Stimulated activated CD4-positive, alpha-beta T cell treated with anti-CD3 and anti-CD28 coated beads, Interleukin-4, amount 100 ng/mL, for 48 hours (primary cell): ENCODE measurements at regions not wholly inside any gene's neighbourhood (a gene's known extent, or its start where the extent isn't known, plus 50 kb on each side); places are given as distances from the start of the nearest gene placed in this dataset.

Experiments used
- DNase-seq, 2 donors: peaks; one replicate each; pipeline ENCODE4 v3.0.0-alpha.2; 2020; ENCODE audit warnings: low read depth in 2 of 2

DNA sequence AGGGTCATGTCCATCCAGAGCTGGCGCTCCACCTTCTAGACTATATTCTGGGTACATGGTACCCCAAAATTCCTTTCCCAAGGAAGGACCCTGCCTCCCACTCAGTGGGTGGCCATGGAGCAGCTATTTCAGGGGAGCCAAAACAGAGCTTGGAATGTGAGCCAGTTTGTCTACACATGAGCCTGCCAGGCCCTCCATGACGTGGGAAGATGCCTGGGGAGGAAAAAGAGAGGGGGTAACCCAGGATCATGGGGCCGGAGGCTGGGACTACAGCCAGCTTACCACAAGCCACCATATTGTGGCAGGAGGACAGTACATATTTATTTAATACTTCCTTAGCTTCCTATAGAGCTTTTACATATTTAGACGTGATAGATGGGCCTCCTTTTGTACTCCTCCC is 414.7 kb upstream of the TNP1 start:
- DNase-seq, result no peak

DNA sequence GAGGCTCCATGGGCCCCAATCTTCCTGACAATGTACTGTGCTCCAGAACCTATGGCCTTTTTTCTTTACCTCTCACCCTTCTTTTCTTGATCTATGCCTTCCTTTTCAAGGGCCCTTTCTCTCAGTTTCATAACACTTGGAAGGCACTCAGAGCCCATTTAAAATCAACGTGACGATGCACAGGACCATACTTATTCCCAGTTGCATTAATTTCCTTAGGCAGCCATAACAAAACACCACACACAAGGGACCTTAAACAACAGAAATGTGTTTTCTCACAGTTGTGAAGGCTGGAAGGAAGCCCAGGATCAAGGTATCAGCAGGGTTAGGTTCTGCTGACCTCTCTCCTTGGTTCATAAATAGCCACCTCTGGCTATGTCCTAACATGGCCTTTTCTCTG is 414.0 kb upstream of the TNP1 start:
- DNase-seq, result no peak

DNA sequence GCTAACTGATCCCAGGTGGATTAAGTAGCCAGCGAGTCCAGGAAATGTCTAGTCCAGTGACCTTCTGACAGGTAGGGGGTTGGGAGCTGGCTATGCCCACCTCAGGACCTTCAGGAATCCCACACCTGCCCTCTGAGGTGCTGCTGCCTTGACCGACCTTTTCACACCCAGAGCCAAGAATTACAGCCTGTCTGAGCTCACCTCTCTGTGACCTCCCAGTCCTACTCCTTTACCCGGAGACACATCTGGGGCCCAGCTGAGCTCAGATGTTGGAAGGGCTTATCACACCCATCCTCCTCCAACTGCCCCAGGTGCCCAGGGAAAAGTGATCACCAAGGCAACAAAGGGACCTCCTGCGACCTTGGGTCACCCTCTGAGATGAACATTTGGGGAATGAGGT is 413.3 kb upstream of the TNP1 start:
- DNase-seq, result no peak

DNA sequence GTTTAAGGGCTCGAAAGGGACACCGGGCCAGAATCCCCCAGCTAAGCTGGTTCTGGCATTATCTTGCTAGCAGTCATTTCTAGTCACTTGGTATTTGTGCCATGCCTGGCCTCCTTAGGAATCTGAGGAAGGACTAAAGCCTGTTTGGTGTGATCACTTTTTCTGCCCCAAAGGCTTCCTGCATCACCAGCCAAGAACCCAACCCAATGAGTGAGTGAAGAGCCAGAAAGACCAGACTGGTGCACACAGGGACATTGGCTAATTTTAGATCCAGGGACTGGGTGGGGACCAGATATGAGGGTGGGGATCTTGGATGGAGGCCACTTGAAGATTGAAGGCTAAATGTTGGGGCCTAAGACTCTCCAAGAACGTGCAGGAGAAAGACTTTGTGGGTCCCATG is 411.9 kb upstream of the TNP1 start:
- no peak for DNase-seq

DNA sequence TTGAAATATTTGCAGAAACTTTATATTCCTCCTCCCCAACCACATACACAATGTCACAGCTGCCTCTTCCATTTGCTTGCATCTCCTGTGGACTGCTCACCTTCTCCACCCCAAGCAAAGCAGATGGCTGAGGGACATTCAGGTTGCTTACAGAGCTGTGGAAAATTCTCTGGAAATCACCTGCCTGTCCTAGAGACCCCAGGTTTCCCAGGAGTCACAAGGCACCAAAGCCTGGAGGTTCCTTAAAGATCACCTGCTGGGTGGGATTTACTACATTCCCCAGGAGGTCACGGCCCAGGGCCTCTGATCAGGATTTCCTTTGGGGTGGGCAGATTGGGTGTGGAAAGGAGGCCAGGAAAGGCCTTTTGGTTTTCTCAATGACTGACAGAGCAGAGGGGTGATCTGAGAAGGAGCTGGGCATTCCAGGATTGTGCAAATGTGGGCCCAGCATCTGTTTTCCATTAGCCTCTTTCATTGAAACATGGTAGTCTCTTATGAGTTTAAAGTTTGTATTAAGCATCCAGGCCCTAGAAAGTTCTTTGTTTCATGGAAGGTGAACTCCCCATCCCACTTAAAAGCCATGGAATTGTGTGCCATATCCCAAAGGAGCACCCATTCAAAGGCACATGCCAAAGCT is 410.7 kb upstream of the TNP1 start:
- DNase-seq, result no peak

DNA sequence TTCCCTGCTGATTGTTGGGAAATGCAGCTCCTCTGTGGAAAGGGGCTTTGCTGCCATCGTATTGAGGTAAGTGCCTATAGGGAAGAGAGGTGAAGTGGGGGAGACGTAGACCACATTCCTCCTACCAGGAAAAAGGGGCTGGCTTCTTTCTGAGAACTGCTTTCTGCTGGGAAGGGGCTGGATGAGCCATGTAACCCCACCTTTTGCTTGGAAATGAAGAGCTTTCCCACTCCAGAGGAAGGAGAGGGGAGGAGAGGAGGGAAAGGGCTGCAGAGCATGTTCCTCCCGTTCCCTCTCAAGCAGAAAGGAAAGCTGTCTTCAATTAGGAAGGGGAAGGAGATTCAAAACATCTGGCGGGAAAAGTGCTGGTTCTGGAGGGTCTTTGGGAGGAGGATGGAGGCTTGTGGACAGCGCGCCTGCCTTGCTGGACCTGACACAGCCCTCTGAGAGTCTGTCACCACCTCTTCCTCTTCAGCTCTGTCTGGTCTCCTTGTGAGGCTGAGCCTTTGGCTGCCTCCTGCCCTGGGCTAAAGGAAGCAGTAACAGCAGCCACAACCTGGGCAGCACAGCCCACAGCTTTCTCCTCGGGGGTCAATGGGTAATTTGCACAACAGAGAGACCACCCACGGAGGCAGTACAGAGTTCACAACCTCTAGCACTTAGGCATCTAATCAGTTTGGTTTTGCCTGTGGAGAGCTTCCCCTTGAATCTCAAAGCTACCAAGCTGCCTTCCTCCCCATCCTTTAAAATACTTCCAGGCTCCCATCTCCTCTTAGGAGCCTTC is 410.0 kb upstream of the TNP1 start:
- DNase-seq, result no peak

DNA sequence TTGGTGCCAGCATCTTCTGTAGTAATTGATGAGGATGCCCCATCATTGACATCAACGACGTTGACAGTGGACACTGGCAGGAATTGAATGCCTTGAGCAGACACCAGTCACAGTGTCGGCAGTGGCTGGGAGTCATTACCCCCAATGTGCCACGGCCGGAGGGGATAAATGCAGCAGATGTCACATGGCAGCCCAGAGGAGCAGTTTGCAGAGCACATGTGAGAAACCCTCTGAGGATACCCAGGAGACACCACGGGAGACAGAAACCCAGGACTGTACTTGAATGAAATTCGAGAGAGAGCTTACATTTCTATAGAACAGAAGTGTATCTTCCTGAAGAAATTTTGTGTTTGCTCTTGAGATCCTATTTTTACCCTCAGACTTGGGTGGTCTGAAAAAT is 409.1 kb upstream of the TNP1 start:
- no peak for DNase-seq

DNA sequence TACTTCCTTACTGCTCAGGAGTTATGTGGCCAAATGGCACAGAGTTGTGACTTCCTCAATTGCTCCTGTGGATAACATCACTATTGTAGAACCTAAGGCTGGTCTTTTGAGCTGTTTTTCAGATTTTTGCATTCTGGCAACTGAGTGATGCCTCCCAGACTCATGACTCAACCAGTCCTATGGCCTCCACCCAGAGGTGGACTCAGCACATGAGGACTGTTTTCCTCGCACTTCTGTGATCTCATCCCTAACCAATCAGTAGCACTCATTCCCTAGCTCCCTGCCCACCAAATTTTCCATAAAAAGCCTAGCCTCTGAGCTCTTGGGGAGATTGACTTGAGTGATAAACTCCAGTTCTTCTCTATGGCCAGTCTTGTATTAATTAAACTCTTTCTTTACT is 407.9 kb upstream of the TNP1 start:
- no peak for DNase-seq

DNA sequence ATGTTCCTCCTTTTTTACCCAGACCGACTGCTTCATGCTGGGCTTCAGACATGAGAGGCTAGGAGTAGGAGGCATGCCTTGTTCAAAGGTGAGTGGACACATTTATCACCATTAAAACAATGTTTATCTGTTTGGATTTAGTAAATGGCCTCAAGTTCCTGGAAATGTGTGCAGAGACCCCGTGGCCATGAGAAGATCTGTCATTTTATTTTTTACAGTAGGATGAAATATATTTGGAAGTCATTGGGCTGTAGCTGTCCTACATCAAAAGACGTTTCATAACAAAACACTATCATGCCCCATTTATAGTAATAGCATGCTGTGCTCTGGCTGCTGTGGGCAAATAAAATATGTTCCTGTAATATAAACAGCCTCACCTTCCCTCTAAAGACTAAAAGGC is 403.9 kb upstream of the TNP1 start:
- no peak for DNase-seq

DNA sequence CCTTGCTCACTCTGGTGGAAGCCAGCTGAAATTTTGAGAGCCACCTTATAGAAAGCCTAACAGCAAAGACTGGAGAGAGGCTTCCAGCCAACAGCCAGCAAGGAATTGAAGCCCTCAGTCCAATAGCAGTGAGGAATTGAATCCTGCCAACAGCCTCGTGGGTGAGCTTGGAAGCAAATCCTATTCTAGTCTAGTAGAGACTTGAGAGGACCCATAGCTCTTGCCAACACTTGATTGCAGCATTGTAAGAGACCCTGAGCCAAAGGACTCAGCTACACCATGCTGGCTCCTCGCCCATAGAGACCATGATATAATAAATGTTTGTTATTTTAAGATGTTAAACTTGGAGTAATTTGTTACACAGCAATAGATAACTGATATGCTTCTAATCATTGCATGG is 403.0 kb upstream of the TNP1 start:
- DNase-seq, result no peak

DNA sequence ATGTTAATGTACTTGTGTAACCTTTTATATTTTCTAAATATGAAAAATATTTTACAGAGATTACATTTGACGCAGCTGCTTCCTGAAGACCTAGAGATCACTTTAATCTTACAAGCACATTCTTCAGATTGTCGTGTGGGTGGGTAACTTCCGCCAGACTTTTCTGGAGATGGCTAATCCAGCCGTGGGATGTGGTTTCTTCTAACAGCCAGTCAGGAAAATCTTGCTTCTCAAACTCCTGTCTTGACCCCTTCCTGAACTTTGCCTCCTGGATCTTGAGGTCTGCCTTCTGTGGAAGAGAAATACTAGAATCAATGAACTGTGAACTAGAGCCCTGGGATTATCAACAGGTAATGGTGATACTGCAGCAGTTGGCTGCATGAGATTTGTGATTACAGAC is 401.6 kb upstream of the TNP1 start:
- DNase-seq, result no peak

DNA sequence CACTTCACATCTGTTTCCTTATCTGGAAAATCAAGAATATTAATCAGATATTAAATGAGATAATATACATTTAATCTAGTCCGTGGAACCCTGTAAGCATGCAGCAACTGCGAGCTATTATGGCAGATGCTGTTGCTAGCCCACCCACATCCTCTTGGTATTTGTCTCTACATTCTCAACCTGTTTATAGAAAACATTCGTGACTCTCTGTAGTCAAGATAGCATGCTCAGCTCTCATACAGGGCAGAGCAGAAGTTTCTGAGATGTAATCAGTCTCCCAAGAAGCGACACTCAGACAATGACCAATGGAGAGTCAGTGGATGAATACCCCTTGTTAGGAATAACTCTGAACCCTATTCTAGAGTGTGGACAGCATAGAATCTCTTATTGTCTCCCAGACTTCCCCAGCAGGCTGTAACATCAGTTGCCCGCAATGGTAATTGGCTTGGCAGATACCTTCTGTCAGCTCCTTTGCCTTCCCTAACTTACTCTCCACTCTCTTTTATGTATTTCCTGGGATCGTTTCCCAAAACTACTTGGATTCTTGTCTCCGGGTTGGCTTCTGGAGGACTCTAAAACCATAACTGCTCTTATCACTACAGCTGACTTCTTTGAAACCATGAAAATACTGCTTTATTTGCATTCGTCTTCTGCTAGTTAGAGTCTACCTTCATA is 400.7 kb upstream of the TNP1 start:
- DNase-seq, result no peak

DNA sequence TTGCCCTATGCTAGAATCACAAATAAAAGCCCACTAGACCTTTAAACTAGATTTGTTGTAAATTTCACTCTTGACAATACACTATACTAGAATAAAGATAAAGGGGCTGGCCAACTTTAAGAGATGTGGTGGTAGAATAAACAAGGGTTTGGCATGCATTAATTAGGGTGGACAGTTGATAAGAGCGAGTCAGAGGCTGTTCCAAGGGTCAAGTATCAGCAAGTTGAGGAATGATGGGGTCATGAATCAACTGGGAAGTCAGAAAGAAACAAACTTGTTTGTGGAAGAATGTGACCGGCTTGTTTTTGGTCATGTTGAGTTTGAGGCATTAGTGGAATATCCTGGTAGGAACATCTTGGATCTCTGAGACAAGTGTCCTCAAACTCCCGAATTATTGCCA is 398.3 kb upstream of the TNP1 start:
- no peak for DNase-seq

DNA sequence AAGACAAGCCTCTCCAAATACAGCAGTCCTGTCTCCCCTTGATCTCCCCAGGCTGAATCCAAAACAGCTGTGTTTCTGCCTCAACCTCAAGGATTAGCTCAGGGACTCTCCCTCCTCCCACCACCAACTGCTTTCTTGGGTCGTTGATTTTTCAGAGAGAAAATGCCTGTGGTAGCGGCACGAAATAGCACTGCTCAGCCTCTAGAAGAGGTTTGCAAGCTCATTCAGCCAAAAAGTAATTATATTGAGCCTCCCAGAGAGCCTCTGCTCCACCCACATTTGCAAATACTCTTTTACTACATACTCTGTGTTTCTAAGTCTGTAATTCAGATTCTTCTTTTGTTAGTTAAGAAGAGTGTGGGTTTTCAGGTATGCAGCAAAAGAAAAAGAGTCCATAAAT is 396.4 kb upstream of the TNP1 start:
- DNase-seq, result no peak

DNA sequence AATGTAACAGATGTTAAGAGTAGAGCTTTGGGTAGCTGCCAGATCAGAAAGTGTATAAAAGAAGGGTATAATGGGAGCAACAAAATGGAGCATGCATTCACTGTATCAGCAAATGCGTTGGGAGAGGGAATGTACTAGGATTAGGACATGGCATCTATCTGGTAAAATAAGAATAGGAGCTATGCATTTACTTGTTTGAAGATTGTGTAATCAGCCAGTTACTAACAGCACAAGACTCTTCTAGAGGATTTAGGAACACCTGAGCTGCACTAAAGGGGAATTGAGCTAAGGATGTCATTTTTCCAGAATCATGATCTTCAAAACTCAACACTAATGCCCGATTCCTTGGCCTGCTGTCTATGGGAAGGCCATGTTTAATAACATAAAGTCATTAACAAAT is 394.2 kb upstream of the TNP1 start:
- DNase-seq, result no peak

DNA sequence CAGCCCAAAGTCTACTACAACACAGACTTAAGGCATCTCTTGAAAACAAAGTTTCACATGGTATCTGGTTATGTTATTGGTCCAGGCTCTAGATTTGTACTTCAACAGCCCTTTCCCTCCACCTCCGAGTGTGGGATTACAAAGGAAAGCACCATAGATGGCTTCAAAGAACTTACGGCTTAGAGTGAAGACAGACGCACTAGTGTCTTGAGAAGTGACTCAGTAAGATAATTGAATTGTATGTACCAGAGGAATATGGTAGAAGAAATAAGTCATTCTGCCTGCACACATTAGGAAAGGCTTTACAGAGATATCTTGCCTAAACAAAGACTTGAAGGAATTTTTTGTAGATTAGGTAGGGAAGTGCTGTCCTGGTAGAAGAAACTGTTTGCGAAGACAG is 392.3 kb upstream of the TNP1 start:
- no peak for DNase-seq

DNA sequence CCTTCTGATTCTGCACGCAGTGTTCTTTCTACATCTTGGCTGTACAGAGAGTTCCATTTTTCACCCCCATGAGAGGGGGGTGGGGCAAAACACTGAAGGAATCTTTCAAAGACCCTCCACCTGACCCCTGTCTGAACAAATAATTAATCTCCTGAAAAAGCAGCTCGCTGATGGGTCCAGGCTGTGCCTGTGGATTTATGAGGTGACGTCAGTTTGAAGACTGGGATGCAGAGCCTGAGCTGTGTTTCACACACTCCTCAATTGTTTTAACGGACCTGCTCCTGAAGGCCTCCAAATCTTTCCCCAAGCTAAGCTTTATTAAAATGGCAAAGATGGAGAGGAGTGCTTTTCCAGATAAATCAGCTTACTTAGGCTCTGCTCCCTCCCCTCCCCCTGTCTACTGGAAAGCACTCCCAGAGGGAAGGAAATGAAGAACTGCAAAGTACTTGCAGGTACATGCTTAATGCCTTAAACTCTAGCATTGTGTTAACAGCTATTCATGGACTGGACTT is 390.2 kb upstream of the TNP1 start:
- DNase-seq, result no peak

DNA sequence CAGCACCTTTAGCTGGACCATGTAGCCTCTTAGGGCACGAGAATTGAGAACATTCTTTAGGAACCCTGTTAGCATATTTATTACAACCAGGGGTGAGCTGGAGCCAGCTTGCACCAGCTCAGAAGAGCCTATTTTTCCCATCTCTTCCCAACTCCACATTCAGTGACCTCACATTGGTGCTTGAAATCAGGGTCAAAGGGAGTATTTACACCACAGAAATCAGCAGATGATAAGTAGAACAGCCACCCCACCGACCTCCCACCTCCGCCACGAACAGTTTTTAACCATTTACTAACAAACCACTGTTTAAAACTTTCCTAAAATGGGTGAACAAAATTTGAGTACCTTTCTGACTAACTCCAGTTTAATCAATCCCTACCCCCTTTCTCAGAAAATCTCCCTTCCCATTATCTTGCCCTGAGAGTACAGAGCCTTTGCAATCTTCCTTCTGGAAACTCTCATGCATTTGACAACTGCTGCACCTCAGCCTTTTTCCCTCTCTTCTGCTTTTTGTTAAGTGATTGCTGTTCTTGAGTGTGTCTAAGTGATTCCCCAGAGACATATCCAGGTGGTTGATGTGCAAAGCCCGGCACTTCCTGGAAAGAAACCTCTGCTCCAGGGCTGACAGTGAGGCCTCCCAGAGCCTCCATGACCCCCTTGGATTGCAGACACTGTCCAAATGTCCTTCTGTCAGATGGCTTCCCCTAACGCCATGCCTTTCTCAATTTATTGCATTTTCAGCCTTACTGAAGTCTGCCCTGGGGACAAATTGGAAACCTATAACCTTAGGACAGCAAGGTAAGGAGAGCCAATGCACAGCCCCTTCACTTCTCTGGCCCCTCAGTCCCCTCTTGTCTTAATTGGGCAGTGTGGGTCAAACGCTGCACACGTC is 389.5 kb upstream of the TNP1 start:
- no peak for DNase-seq

DNA sequence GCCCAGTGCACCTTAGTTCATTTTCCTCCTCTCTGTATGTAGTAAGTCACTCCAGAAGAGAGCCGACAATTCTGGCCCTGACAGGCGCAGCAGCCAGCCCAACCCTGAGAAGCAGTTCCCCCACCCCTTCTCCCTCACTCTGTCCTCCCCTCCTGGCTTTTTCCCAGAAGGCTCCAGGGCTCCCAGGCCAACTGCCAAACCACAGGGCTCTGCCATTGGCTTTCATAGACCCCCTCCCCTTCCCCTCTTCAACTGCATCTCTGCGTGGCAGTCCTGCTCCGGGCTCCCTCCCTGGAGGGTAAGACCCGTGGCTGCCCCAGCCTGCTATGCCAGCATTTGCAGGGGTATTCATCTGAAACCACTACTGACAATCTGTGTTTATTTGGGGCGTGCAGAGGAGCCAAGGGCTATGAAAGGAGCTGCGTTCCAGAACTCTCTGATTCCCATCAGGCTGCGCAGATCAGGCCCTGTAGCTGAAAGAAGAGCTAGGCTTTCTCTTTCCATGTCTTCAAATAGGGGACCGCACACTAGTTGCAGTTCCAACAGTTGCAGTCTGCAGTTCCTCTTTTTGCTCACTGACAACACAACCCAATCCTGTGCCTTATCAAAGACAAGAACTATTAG is 388.6 kb upstream of the TNP1 start:
- DNase-seq, result no peak

DNA sequence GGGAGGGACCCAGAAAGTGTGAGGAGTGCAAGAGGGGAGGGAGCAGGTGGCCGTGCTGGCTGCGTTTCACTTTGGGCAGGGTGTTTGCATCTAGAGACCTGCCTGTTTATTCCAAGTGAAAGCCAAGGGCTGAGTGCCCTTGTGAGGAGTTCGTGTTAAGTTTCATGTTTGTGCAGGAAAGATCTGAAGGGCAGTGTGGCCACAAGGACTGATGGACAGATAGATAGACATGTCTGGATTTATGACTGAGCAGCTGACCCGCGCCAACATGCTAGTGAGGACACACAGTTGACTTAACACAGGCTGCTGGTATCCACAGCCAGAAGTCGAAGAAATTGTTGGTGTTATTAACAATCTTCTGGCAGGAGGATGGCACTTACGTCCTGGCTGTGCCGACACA is 387.6 kb upstream of the TNP1 start:
- DNase-seq, result no peak

DNA sequence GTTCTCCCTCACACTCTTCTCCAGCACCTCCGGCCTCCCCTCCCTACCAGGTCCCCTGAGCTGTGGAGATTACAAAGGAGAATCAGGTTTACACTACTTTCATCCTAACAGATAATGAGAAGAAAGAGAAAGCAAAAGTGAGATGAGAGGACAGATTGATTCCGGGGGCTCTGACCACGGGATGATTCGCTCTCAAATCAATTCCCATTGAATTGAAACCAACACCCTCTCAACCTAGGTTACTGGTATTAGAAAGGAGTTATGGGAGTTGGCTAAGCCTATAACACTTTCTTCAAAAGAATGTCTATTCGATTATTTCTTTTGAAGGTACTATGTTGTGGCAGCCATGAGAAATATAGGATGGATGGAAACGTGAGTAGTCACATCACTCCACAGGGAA is 386.2 kb upstream of the TNP1 start:
- no peak for DNase-seq

DNA sequence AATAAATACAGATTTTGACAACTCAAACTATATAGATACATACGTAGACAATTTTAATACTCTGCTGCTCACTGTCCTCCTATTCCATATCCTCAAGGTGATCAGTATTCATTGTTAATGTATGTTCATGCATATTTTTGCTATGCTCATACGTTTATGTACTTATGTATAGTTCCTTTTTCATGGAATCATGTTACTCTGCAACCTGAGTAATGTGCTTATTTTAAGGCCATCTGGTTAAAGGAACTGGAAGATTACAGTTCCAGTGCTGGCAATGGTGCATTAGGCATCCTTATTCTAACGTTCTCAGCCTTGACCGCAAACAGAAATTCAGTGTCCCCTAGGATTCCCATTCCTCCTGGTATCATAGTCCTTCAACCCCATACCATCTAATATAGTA is 385.0 kb upstream of the TNP1 start:
- no peak for DNase-seq
